Endodermal cell (in vitro differentiated cells): ENCODE measurements at regions not wholly inside any gene's neighbourhood (a gene's known extent, or its start where the extent isn't known, plus 50 kb on each side); places are given as distances from the start of the nearest gene placed in this dataset.

Experiments
- DNase-seq: peaks from one replicate; pipeline ENCODE4 v3.0.0-alpha.2; 2017
- H3K27ac ChIP-seq: 2 replicates; pipeline ENCODE4 v1.5.1; 2013; ENCODE audit warnings: mild to moderate bottlenecking, low read depth, low read length, moderate library complexity
- H3K27me3 ChIP-seq: 2 replicates; pipeline ENCODE4 v1.6.1; 2013; ENCODE audit warnings: mild to moderate bottlenecking, low read length, moderate library complexity; ENCODE audit not compliant: insufficient read depth, control insufficient read depth, poor library complexity, severe bottlenecking
- H3K36me3 ChIP-seq: 2 replicates; pipeline ENCODE4 v1.7.0; 2013; ENCODE audit warnings: mild to moderate bottlenecking, low read length, moderate library complexity; ENCODE audit not compliant: control insufficient read depth, insufficient read depth
- H3K4me1 ChIP-seq: one replicate; pipeline ENCODE4 v1.7.0; 2013; ENCODE audit warnings: low read length; ENCODE audit not compliant: control insufficient read depth, insufficient read depth
- H3K4me3 ChIP-seq: 2 replicates; pipeline ENCODE4 v1.5.1; 2013; ENCODE audit warnings: mild to moderate bottlenecking, low read length, moderate library complexity
- H3K9ac ChIP-seq: 2 replicates; pipeline ENCODE4 v1.6.1; 2013; ENCODE audit warnings: mild to moderate bottlenecking, low read length, moderate library complexity; ENCODE audit not compliant: poor library complexity, severe bottlenecking; ENCODE audit errors: extremely low read depth
- H3K9me3 ChIP-seq: 2 replicates; pipeline ENCODE4 v1.6.1; 2013; ENCODE audit warnings: mild to moderate bottlenecking, low read length, moderate library complexity; ENCODE audit not compliant: control insufficient read depth
- H3K27ac Mint-ChIP-seq: 2 replicates; pipeline ENCODE4 v1.8.0; 2020; ENCODE audit warnings: mixed read lengths
- H3K27me3 Mint-ChIP-seq: 2 replicates; pipeline ENCODE4 v1.8.0; 2021; ENCODE audit warnings: mild to moderate bottlenecking, mixed read lengths; ENCODE audit not compliant: insufficient read depth
- H3K36me3 Mint-ChIP-seq: 2 replicates; pipeline ENCODE4 v1.8.0; 2020; ENCODE audit warnings: low read depth, mixed read lengths
- H3K4me1 Mint-ChIP-seq: 2 replicates; pipeline ENCODE4 v1.8.0; 2020; ENCODE audit warnings: mixed read lengths
- H3K4me3 Mint-ChIP-seq: 2 replicates; pipeline ENCODE4 v1.8.0; 2020; ENCODE audit warnings: mild to moderate bottlenecking, moderate library complexity, mixed read lengths
- H3K9me3 Mint-ChIP-seq: 2 replicates; pipeline ENCODE4 v1.8.0; 2020; ENCODE audit warnings: mild to moderate bottlenecking, mixed read lengths
- WGBS, 2 experiments: methylation state at CpG; one replicate each; pipeline versions ENCODE4 v1.1.5 to v1.1.7; 2013; ENCODE audit warnings: missing lambda C conversion rate in 2 of 2, mixed read lengths in 1 of 2; ENCODE audit not compliant: insufficient coverage in 1 of 2, insufficient read length in 1 of 2; 5-methylcytosine and 5-hydroxymethylcytosine counted together
- TF ChIP-seq, protein P1 (sequence below): fragments of 200-600 bp; sonication (generic); conservative IDR thresholded peaks from 2 replicates; pipeline ENCODE4 v1.5.0; 2021; ENCODE audit warnings: antibody characterized with exemption, mild to moderate bottlenecking

DNA sequence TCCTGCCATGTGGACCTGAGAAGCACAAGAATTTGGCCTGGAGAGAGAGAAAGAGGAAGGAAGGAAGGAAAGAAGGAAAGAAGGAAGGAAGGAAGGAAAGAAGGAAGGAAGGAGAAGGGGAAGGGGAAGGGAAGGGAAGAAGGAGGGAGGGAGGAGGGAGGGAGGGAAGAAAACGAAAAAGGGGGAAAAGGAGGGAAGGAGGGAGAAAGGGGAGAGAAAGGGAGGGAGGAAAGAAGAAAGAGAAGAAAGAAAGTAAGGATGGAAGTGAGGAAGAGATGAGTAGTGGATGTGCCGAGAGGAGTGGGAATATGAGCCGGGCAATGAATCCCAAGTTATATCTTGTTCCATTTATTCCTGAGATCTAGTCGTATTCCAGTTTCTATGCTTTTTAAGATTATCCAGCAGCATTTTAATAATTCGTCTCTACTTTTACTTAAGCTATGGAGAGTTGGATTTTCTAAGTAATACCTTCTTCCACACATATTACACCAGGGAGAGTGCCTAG, 247.8 kb downstream of the TDRD15 start:
- Histone ChIP-seq H3K4me3 (no peak overlapping the region), H3K9me3 (no peaks in the 10 kb centered on the region), H3K27ac (no peak overlapping the region), H3K9ac (no peak overlapping the region), H3K27me3 (no peaks in the 10 kb centered on the region), H3K36me3 (no peaks in the 10 kb centered on the region), H3K4me1 (peaks cover 7% of the 10 kb centered on the region)
- TF ChIP-seq, protein P1, sequence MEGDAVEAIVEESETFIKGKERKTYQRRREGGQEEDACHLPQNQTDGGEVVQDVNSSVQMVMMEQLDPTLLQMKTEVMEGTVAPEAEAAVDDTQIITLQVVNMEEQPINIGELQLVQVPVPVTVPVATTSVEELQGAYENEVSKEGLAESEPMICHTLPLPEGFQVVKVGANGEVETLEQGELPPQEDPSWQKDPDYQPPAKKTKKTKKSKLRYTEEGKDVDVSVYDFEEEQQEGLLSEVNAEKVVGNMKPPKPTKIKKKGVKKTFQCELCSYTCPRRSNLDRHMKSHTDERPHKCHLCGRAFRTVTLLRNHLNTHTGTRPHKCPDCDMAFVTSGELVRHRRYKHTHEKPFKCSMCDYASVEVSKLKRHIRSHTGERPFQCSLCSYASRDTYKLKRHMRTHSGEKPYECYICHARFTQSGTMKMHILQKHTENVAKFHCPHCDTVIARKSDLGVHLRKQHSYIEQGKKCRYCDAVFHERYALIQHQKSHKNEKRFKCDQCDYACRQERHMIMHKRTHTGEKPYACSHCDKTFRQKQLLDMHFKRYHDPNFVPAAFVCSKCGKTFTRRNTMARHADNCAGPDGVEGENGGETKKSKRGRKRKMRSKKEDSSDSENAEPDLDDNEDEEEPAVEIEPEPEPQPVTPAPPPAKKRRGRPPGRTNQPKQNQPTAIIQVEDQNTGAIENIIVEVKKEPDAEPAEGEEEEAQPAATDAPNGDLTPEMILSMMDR = no peak
- no peak overlapping the region for H3K4me3 Mint-ChIP-seq
- H3K4me1 Mint-ChIP-seq = peaks cover 12% of the 10 kb centered on the region
- no peaks in the 10 kb centered on the region for H3K27me3 Mint-ChIP-seq
- DNase-seq = no peak
- 82 to 87% methylated on average over 1 to 5 of the region's 5 CpGs for WGBS, 2 experiments
- H3K36me3 Mint-ChIP-seq = no peaks in the 10 kb centered on the region
- H3K27ac Mint-ChIP-seq = no peak overlapping the region
- no peaks in the 10 kb centered on the region for H3K9me3 Mint-ChIP-seq

DNA sequence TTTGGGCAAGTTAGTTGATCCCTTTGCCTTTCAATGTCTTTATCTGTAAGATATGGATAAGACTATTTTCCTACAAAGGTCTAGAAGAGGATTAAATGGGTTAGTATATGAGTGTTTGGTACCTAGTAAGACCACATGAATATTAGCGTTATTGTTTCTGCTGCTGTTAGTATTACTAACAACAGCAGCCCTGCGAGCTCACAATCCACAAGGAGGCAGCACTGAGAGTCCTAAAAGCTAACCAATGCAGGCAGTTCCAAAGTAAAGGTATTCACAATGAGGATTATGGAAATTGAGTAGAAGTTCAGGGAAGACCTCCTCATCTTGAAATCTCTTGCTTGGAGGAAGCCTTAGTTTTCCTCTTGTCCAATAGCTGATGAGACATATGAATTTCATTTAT, 248.9 kb downstream of the TDRD15 start:
- peaks cover 21% of the 10 kb centered on the region for H3K4me1 Mint-ChIP-seq
- H3K27me3 ChIP-seq = no peaks in the 10 kb centered on the region
- no peaks in the 10 kb centered on the region for H3K27me3 Mint-ChIP-seq
- DNase-seq = peak; percentile 84
- H3K4me1 ChIP-seq = peaks cover 15% of the 10 kb centered on the region
- no peak overlapping the region for H3K4me3 Mint-ChIP-seq
- no peaks in the 10 kb centered on the region for H3K36me3 Mint-ChIP-seq
- H3K36me3 ChIP-seq = no peaks in the 10 kb centered on the region
- H3K27ac ChIP-seq = no peak overlapping the region
- H3K27ac Mint-ChIP-seq = no peak overlapping the region
- H3K9me3 Mint-ChIP-seq = peaks cover 4% of the 10 kb centered on the region
- 65 to 78% methylated on average over 2 of the region's 2 CpGs for WGBS, 2 experiments
- peaks cover 4% of the 10 kb centered on the region for H3K9me3 ChIP-seq
- no peak overlapping the region for H3K9ac ChIP-seq
- H3K4me3 ChIP-seq = no peak overlapping the region
- TF ChIP-seq, protein P1 = peak; percentile 90

DNA sequence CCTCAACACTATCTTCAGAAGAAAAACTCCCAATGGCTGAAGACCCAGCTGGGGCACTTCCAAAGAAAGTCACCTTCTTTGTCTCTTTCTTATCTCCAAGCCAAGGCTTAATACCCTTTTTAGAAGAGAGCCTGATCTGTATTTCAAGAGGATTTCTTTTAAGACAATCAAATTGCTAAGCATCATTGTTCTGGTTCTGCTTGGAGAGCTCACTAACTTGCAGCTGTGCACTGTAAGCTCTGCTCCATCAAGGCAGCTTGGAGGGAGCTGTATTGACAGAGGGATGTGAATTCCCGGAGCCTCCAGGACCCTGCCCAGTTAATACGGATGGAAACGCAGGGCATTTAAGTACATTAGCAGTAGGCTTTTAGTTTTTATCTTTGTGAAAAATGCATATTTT, 253.1 kb downstream of the TDRD15 start:
- 72 to 85% methylated on average over 3 of the region's 3 CpGs for WGBS, 2 experiments

More for the DNA sequence above, 253.1 kb downstream of the TDRD15 start:
- Histone ChIP-seq H3K9me3 (peaks cover 13% of the 10 kb centered on the region), H3K27ac (no peak overlapping the region), H3K27me3 (no peaks in the 10 kb centered on the region), H3K36me3 (no peaks in the 10 kb centered on the region), H3K9ac (no peak overlapping the region), H3K4me1 (peaks cover 16% of the 10 kb centered on the region), H3K4me3 (no peak overlapping the region)
- peak overlapping the region; percentile 18 for H3K27ac Mint-ChIP-seq
- H3K9me3 Mint-ChIP-seq = peaks cover 14% of the 10 kb centered on the region
- DNase-seq = no peak
- H3K36me3 Mint-ChIP-seq = no peaks in the 10 kb centered on the region
- TF ChIP-seq, protein P1 = no peak
- no peak overlapping the region for H3K4me3 Mint-ChIP-seq
- H3K27me3 Mint-ChIP-seq = no peaks in the 10 kb centered on the region
- peaks cover 22% of the 10 kb centered on the region for H3K4me1 Mint-ChIP-seq
